GM18498 (cell line): ENCODE measurements at regions not wholly inside any gene's neighbourhood (a gene's known extent, or its start where the extent isn't known, plus 50 kb on each side); places are given as distances from the start of the nearest gene placed in this dataset.
"Not testable (repeated sequence)": the region's sequence is repeated elsewhere in the genome, so short reads cannot be mapped to it uniquely, and the experiment has no call there.

Experiments
- ATAC-seq: cut with Tn5 transposase; IDR thresholded peaks from one replicate; pipeline ENCODE4 v1.9.1; 2021; ENCODE audit warnings: mild to moderate bottlenecking, moderate library complexity; ENCODE audit not compliant: unreplicated experiment

- no peak for ATAC-seq
These were observed 175.3 kb upstream of the CREB1 start for GRCh38 chr2:207354462-207354861.

- no peak for ATAC-seq
These were observed 173.2 kb upstream of the CREB1 start for GRCh38 chr2:207356567-207356966.

- ATAC-seq, result no peak
These were observed 172.5 kb upstream of the CREB1 start for GRCh38 chr2:207357216-207357615.

- ATAC-seq, result no peak
These were observed 167.0 kb upstream of the CREB1 start for GRCh38 chr2:207362716-207363115.

- no peak for ATAC-seq
These were observed 165.9 kb upstream of the CREB1 start for GRCh38 chr2:207363761-207364290.

GRCh38 chr2:207370646-207371045 is 159.1 kb upstream of the CREB1 start:
- no peak for ATAC-seq

GRCh38 chr2:207371877-207372276 is 157.9 kb upstream of the CREB1 start:
- no peak for ATAC-seq

GRCh38 chr2:207372483-207372882 is 157.3 kb upstream of the CREB1 start:
- ATAC-seq, result no peak

- no peak for ATAC-seq
These were observed 154.4 kb upstream of the CREB1 start for GRCh38 chr2:207375207-207375875.

GRCh38 chr2:207378620-207379019 is 151.1 kb upstream of the CREB1 start:
- ATAC-seq, result not testable (repeated sequence)

- ATAC-seq, result no peak
These were observed 144.7 kb upstream of the CREB1 start for GRCh38 chr2:207385076-207385475.

GRCh38 chr2:207385903-207386302 is 143.9 kb upstream of the CREB1 start:
- no peak for ATAC-seq

GRCh38 chr2:207387001-207387571 is 142.7 kb upstream of the CREB1 start:
- no peak for ATAC-seq

GRCh38 chr2:207390302-207391095 is 139.3 kb upstream of the CREB1 start:
- no peak for ATAC-seq

- no peak for ATAC-seq
These were observed 135.5 kb upstream of the CREB1 start for GRCh38 chr2:207394203-207394781.

- ATAC-seq, result no peak
These were observed 134.8 kb upstream of the CREB1 start for GRCh38 chr2:207394812-207395534.

- ATAC-seq, result no peak
These were observed 134.1 kb upstream of the CREB1 start for GRCh38 chr2:207395535-207396251.

- no peak for ATAC-seq
These were observed 131.7 kb upstream of the CREB1 start for GRCh38 chr2:207397917-207398655.

- ATAC-seq, result no peak
These were observed 130.5 kb upstream of the CREB1 start for GRCh38 chr2:207399301-207399700.
